NOMO-1 treated with dmso at 0.1 percent for 144 hours (cell line): ENCODE measurements at regions not wholly inside any gene's neighbourhood (a gene's known extent, or its start where the extent isn't known, plus 50 kb on each side); places are given as distances from the start of the nearest gene placed in this dataset.
"Not testable (repeated sequence)": the region's sequence is repeated elsewhere in the genome, so short reads cannot be mapped to it uniquely, and the experiment has no call there.

ENCODE experiments used
- DNase-seq: peaks from one replicate; lab custom pipeline; 2025; ENCODE audit not compliant: unreplicated experiment; lab: John Stamatoyannopoulos, UW

DNA sequence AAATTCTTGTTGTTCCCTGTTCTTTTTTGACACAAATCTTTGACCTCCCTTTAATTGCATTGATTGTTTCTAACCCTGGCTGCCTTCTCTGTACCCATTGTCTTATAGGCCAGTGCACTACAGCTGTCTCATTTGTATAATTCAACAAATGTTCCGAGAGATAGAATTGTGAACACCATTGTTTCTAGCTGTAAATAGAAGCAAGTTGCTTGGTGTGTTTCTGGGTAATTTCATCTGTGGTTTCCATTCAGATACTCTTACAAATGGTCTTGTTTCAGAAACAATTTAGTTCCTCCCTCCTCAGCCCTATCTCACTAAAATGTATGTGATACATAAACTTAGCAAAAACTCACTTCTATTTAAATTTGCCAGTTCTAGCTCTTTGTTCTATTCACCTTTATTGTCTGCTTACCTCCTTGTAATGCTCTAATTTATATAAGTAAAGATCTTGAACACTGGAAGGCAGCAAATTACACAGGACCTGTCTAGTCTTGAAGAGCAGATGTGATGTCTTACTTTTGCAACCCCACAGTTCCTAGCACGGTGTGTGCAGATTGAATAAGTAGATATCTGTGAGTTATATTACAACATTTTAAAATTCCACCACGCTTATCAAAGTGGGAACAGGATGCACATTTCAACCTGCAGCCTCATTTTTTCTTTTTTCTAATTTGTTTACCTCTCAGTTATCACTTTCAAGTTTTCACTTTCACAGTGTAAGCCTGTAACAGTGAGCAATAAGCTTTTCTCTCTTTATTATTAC lies 515.6 kb upstream of the ZP4 start:
- no peak for DNase-seq

DNA sequence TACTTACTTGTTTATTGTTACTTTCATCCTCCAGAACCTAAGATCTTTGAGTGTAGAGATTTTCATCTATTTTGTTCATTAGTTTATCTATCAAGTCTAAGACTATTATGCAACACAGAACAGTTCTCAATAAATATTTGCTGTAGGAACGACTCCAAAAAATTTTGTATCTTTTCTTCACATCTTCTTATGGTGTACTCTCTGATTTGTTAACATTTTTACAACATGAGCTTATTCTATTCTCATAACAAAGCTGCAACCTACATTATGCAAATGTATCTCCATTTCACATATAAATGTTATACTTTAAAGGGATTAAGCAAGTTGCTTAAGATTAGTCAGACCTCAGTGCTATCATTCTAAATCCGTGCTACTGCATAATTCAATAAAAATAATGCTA lies 514.2 kb upstream of the ZP4 start:
- no peak for DNase-seq

DNA sequence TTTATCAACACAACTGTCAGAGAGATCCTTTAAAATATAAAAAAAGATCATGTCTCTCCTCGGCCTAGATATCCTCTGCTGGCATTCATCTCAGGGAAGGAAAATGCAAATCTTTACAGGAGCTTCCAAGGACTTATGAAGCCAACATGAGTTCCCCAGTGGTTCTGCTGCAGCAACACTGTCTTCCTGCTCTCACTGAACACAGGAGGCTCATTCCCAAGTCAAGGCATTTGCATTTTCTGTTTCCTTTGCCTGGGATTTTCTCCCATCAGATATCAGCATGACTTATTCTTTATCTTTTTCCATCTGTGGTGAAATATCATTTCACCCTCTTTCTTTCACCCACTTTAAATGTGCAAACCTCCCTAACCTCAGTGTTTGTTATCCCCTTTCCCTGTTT lies 513.8 kb upstream of the ZP4 start:
- no peak for DNase-seq

DNA sequence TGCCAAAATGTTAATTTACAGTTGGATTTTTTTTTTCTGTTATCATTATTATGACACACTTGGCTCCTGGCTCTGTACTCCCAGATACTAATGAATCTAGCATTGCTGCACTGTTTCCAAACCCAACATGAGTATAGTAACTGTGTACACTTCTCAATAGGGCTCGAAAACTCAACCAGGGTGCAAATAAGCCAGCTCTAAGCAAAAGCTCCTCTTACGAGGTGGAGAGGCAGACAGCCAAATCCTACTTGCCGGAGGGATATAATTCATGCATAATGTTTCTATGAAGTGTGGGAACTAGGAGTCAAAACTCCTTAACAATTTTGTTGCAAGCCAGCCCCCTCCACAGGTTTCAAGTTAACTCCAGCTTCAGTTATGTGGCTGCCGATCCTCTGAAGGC lies 510.4 kb upstream of the ZP4 start:
- no peak for DNase-seq

DNA sequence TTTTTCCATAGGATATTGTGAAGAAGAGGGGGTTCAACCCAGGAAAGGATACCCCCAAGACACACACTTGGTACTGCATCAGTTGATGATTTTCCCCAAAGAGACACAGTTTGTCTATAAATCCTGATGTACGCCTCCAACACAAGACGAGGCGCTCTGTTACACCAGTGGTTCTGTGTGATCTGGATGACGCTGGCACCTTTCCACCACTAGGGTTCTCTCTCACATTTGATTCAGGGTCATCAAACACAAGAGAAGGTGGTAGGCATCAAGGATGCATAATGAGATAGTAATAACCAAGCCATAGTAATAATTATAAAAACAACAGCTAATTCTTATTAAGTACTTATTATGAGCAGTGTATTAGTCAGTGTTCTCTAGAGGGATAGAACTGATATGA lies 508.8 kb upstream of the ZP4 start:
- DNase-seq, result no peak

DNA sequence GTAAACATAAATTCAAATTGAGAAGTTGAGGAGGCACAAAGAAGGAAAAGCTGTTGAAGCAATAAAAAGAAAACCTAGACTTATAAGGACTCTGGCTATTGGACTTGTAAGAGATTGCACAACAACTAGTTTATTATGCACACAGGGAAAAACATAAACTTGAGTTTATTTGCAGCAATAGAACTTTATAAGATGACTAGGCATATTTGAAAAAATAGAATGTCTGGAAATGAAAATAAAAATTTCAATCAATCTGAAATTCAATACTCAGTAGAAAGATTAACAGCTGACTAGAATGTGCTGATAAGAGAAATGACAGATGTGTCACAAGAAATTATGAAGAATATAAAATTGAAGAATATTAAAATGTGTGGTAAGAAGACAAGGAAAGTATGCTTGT lies 505.4 kb upstream of the ZP4 start:
- DNase-seq, result no peak

DNA sequence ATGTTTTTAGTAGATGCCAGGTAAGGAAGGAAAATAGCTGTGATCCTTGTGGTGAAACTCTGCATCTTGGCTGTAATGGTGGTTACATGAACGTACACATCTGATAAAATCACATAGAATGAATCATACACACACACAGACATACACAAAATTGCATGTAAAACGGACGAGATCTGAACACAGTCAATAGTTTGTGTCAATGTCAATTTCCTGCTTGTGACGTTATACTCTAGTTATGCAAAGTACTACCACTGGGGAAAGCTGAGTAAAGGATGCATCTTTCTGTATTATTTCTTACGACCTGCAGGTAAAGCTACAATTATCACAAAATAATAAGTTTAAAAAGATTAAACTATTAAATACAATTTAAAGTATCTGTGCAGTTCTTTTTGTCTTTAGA lies 493.7 kb upstream of the ZP4 start:
- no peak for DNase-seq

DNA sequence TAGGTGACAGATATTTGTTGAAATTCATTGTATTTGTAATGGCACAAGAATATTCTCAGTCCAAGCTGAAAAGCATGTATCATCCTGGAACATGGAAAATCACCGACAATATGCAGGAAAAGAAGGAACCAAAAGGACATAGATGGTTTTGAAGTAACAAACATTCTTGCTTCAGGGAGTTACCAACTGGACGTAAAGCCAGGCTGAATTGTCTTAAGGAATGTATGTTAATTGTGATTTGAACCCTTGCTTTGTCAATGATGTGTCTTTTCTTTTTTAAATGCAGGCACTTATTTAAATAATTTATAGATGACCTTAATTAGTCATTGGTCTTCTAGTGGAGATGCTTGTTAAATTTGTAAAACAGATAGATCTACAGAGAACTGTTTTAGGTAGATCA lies 489.4 kb upstream of the ZP4 start:
- no peak for DNase-seq

DNA sequence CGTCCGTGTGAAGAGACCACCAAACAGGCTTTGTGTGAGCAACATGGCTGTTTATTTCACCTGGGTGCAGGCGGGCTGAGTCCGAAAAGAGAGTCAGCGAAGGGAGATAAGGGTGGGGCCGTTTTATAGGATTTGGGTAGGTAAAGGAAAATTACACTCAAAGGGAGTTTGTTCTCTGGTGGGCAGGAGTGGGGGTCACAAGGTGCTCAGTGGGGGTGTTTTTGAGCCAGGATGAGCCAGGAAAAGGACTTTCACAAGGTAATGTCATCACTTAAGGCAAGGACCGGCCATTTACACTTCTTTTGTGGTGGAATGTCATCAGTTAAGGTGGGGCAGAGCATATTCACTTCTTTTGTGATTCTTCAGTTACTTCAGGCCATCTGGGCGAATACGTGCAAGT lies 488.7 kb upstream of the ZP4 start:
- not testable (repeated sequence) for DNase-seq

DNA sequence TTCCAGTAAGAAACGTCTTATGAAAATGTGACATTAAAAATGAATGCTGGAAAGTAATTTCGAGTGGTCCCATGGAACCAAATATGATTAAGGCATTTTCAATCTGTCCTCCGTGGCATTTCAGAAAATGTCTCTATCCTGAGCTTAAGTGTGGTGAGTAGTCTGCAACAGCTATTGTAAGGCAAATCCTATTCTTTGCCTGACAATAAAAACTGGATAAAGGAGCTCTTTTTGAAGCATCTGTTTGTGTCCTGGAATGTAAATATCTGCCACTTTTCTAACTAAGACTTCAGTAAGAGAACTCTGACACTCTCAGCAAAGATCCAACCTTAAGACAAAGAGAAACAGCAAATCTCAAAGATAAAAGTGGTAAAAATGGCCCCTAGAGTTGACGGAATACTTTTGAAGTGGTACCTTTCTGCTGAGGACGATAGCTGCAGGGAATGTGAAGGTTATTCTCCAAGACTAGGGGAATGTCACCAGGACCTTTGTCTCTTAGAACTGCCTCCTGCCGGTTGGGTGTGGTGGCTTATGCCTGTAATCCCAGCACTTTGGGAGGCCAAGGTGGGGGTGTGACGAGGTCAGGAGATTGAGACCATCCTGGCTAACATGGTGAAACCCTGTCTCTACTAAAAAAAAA lies 486.7 kb upstream of the ZP4 start:
- no peak for DNase-seq

DNA sequence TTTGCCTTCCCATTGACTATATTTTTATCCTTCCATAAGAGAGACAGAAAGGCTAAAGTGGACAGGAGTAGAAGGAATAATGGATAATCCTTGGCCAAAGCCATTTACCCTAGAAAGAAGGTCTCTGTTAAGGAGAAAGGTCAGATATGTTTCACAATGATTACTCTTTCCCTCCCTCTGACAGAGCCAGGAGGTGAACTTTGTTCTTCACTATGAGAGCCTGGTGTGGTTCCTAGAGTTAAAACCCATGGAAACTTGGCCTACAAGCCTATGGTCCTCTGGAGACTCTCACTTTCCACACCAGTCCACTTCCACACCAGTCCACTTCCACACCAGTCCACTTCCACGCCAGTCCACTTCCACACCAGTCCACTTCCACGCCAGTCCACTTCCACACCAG lies 479.9 kb upstream of the ZP4 start:
- no peak for DNase-seq

DNA sequence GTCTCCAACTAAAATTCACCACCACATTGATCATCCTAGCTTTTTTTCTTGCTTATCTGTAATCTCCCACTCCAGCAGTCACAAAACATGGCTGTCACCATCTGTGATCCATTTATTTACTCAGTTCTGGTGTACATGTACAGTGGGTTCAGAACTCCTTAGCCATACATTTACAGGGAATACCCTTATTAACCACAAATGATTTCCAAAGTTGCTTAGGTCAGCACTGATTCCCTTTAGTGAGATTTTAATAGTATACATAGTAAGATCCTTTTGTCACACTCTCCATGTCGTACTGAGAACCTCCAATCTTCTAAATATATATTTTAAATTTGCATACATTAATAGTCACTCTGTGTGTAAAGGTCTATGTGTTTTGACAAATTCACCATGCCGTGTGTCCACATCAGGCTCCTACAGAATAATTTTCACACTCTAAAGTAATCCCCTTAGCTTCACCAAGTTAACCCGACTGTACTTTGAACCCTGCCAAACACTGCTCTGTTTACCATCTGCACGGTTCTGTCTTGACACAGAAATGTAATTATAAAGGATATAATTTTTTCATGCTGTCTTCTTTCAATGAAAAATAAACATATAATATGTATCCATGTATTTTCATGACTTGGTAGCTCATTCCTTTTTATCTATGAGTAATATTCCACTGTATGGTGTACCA lies 473.6 kb upstream of the ZP4 start:
- DNase-seq, result no peak

DNA sequence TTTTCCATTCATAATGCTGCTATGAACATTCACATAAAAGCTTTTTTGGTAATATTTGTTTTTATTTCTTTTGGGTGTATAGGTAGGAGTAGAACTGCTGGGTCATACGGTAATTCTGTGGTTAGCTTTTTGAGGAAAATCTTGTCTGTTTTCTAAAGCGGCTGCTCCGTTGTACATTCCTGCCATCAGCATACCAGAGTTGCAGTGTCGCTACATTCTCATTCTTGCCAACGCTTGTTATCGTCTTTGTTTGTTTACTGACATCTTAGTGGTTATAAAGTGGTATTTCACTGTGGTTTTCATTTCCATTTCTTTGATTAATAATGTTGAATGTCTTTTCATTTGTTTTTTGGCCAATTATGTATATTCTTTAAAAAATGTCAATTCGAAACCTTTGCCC lies 469.8 kb upstream of the ZP4 start:
- no peak for DNase-seq

DNA sequence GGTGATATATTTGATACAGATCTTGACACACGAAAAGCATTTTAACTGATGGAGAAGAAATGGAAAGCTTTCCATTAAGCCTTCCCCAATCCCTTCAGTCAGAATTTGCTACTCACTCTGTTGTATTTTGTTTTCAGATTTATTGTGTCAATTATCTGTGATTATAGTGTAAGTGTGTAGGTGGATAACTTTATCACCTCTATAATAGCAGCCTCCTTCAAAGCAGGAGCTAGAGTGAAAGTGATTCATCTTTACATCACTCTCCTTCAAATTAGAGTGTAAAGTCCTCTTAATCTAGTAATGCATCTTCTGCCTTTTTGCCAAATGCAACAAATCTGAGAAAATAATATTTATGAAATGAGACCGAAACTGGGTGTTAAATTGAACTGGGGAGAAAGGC lies 459.7 kb upstream of the ZP4 start:
- DNase-seq, result no peak

DNA sequence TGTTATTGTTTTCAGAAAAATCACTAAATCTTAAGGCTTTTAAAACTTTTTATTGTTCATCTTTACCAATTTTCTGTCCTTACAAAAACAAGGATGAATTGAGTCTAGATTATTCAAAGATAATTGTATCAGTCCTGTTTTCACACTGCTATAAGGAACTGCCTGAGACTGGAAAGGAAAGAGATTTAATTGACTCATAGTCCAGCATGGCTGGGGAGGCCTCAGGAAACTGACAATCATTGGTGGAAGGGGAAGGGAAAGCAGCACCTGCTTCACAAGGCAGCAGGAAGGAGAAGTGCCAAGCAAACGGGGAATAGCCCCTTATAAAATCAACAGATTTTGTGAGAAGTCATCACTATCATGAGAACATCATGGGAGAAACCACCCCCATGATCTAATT lies 455.6 kb upstream of the ZP4 start:
- DNase-seq, result no peak

DNA sequence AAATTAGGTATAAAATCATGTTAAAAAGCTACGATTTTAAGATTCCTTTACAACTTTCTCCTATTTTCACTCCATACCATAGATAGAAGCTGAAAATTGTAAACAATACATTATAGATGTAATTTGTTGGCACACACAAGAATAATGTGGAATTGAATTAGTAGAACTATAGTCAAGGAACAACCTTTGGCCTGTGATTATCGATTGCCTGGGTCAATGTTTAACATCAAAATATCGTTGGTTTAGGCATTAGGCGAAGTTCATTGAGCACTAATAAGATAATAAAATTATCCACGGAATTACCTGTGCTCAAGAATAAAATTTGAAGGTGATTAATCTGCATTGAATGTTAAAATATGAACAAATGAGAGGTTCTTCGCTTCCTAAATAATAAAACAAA lies 455.1 kb upstream of the ZP4 start:
- no peak for DNase-seq

DNA sequence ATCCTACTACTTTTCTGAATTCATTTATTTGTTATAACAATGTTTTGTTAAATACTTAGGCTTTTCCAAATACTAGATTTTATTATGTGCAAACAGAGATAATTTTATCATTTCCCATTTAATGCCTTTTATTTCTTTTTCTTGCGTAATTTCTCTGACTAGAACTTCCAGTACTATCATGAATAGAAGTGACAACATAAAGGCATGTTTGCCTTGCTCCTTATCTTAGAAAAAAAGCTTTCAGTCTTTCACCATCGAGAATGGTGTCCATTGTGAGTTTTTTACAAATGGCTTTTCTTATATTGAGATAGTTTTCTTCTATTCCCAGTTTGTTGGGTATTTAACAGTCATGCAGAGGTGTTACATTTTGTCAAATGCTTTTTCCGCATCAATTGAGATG lies 453.1 kb upstream of the ZP4 start:
- DNase-seq, result no peak

DNA sequence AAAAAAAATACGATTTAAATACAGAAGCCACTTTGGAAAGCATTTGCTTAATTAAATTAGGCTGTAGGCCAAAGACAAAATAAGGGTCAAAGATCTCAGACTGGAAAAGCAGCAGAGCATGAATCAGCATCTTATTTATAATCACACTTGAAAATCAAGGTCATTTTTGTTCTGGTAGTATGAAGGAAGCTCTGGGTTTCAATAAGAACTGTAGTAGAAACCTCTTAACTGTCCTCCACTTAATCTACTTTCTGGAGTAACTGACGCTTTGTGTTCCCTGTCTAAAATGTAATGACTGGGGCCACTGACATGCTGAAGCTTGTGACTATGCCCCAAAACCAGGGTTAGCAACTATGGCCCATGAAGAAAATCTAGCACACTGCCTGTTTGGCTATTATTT lies 450.7 kb upstream of the ZP4 start:
- DNase-seq, result no peak

DNA sequence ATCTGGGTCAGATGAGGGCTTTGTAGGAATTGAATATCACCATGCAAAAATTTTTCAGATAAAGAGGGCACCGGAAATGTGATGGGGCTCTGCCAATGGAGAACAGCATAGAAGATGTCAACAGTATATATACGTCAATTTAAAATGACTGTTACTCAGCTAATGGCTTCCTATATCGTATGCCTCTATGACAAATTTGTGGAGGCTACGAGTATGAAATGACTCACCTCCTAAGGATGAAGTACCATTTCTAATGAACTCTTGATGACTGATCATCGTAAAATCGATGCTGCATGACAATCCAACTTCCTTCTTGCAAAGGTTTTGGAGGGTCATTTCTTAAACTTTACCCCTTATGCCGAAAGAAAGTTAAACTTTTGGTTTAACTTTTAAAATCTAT lies 450.3 kb upstream of the ZP4 start:
- no peak for DNase-seq

DNA sequence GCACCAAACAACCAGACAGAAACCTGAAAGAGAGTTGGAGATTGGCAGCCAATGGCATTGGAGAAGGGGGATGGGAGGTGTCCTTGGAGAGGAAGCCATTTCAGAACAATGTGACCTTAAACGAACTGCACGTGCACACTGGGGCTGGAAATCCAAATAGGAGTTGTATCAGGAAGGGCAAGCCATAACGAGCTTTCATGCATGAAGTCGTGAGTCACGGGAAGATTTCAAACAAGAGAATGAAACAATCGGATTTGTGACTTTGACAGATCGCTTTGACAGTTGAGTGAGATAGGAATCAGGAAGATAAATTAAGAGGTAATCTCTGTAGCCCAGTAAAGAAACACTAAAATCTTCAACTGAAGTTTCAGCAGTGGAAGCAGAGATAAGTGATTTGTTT lies 445.8 kb upstream of the ZP4 start:
- DNase-seq, result no peak

DNA sequence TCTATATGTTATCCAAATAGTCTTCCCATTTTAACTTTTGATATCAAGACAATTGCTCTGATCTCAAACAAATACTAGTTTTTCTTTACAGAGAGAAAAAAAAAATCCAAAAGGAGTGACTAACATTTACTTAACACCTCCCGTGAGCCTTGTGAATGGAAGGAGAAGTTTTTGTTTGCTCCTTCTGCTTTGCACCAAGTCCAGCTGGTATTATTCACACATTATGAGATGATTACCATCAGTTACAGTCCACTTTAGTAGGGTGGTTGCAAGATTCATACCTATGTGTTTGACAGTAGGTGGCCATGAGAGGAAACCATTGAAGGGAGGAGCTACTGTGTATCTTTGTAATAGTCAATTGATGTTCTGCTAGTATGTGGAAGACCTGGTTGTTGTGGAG lies 443.4 kb upstream of the ZP4 start:
- DNase-seq, result no peak

DNA sequence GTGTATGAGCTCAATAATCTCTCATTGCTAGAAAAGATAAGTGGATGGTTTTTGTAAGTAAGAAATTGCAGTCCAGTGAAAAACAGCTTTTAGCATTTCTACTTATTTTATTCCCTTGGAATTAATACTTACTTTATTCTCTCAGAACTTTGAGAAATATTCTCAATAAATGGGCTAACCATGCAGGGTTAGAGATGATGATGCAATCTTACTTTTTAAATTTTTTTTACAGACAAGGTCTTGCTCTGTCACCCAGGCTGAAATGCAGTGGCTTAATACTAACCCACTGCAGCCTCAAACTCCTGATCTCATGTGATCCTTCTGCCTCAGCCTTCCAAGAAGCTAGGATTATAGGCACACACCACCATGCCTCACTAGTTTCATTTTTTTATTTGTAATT lies 440.8 kb upstream of the ZP4 start:
- no peak for DNase-seq

DNA sequence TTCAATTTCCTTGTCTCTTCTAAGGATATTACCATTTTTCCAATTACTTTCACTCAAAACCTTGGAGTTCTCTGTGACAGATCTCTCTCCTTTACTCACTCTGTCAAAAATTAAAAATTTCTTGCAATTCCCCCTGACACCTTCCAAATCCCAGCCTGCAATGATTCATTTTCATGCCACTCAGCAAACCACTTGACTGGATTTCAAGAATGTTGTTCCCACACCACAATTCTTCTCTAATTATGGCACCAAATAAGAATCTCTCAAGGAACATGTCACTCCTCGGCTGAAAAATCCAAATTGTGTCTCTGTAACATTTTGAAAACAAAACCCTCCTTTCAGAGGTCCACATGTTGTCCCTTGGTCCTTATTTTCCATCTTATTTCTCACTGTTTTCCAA lies 438.9 kb upstream of the ZP4 start:
- DNase-seq, result no peak
